Astrocyte of the spinal cord (primary cell): ENCODE measurements at regions not wholly inside any gene's neighbourhood (a gene's known extent, or its start where the extent isn't known, plus 50 kb on each side); places are given as distances from the start of the nearest gene placed in this dataset.

Experiments
- DNase-seq: peaks from one replicate; pipeline ENCODE4 v3.0.0; 2011; ENCODE audit warnings: low read depth, low spot score
- H3K4me3 ChIP-seq: 2 replicates; pipeline ENCODE4 v1.5.1; 2011; ENCODE audit warnings: low read depth, mild to moderate bottlenecking, low read length, moderate library complexity
- CTCF ChIP-seq: IDR thresholded peaks from 2 replicates; pipeline ENCODE4 v1.5.1; 2012; ENCODE audit warnings: low read depth, mild to moderate bottlenecking, low read length, inconsistent platforms
- in situ Hi-C: cut with HindIII; loops from 2 replicates; pipeline ENCODE4 v1.10.0; 2017; ENCODE audit warnings: low sequenced_read_pairs

- TF ChIP-seq CTCF: no peak
- in situ Hi-C loops: no loop called here
These were observed 98.1 kb upstream of the NRIP1 start for GRCh38 chr21:15162921-15163320.

GRCh38 chr21:15164273-15164672, 99.5 kb upstream of the NRIP1 start:
- TF ChIP-seq CTCF: no peak
- DNase-seq: no peak
- no peak overlapping the region for H3K4me3 ChIP-seq
- in situ Hi-C loops: no loop called here

More at GRCh38 chr21:15162921-15163320, 98.1 kb upstream of the NRIP1 start:
- no peak overlapping the region for H3K4me3 ChIP-seq
- no peak for DNase-seq

GRCh38 chr21:15164678-15165303, 100.0 kb upstream of the NRIP1 start:
- in situ Hi-C loops: no loop called here

GRCh38 chr21:15170614-15171013, 105.8 kb upstream of the NRIP1 start:
- no peak overlapping the region for H3K4me3 ChIP-seq
- in situ Hi-C loops: no loop called here
- DNase-seq: no peak
- no peak for TF ChIP-seq CTCF

More at GRCh38 chr21:15164678-15165303, 100.0 kb upstream of the NRIP1 start:
- no peak overlapping the region for H3K4me3 ChIP-seq
- no peak for TF ChIP-seq CTCF
- DNase-seq: no peak

GRCh38 chr21:15171546-15171945, 106.7 kb upstream of the NRIP1 start:
- in situ Hi-C loops: no loop called here
- TF ChIP-seq CTCF: no peak
- no peak for DNase-seq
- H3K4me3 ChIP-seq: no peak overlapping the region

GRCh38 chr21:15172963-15173362, 108.2 kb upstream of the NRIP1 start:
- no peak overlapping the region for H3K4me3 ChIP-seq
- TF ChIP-seq CTCF: no peak
- DNase-seq: no peak
- in situ Hi-C loops: no loop called here
